ENCODE measurements at regions not wholly inside any gene's neighbourhood (a gene's known extent, or its start where the extent isn't known, plus 50 kb on each side); places are given as distances from the start of the nearest gene placed in this dataset.
"Not testable (repeated sequence)": the region's sequence is repeated elsewhere in the genome, so short reads cannot be mapped to it uniquely, and the experiment has no call there.

- CTCF ChIA-PET, result interaction anchor here (0.6 kb wide), 1 partner anchor 67 kb away, joined by 3 read pairs; no protein-coding TSS in a partner anchor
- H3K4me1 ChIP-seq (replicated peaks; ENCODE audit: insufficient read depth), result 0 out of 2 replicates have a peak, but pooled peaks cover under 1% of the 10 kb centered on the region
- no peaks in the 10 kb centered on the region for H3K27me3 ChIP-seq (ENCODE audit: insufficient read depth, low read depth)
- no peak overlapping the region for H3K4me2 ChIP-seq
- H4K20me1 ChIP-seq (ENCODE audit: insufficient read depth), result no peaks in the 10 kb centered on the region
- intact Hi-C loops (cut with micrococcal nuclease; ENCODE audit: unreplicated experiment), result no loop called here
- TF ChIP-seq EZH2 (IDR thresholded peaks at IDR 0.05; ENCODE audit: low read depth), result no peak
- BruUV-seq (replicated peaks), result no TSS peak
- DNase-seq, result no peak
- H3K9me2 ChIP-seq (ENCODE audit: insufficient read depth), result no peaks in the 10 kb centered on the region
- H3K4me3 ChIP-seq, result no peak overlapping the region
- POLR2A ChIA-PET (ENCODE audit: unreplicated experiment), result no interaction called here
- H3K36me3 ChIP-seq (ENCODE audit: low read depth), result no peaks in the 10 kb centered on the region
- no peak overlapping the region for H2AFZ ChIP-seq
- H3K79me2 ChIP-seq (ENCODE audit: low read depth), result no peaks in the 10 kb centered on the region
- peaks cover 8% of the 10 kb centered on the region; the same call in 1 of the 2 replicates for H3F3A ChIP-seq (ENCODE audit: insufficient read depth, low read depth)
- H3K27ac ChIP-seq, result no peak overlapping the region
- H3K9me3 ChIP-seq (ENCODE audit: insufficient read depth, low read depth), result no peaks in the 10 kb centered on the region; the same call in 1 of the 2 replicates
Measured at GRCh38 chr20:53728359-53728758, 134.7 kb upstream of the ZNF217 start.

DNA sequence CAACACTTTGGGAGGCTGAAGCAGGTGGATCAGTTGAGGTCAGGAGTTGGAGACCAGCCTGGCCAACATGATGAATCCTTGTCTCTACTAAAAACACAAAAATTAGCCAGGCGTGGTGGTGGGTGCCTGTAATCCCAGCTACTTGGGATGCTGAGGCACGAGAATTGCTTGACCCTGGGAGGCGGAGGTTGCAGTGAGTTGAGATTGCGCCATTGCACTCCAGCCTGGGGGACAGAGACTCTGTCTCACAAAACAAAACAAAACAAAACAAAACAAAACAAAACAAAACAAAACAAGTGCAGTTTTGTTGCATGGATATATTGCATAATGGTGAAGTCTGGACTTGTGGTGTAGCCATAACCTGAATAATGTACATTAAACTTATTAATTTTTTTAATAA lies 133.6 kb upstream of the ZNF217 start:
- H3K4me3 ChIP-seq; DNase-seq; H3K4me2 ChIP-seq; H3K36me3 ChIP-seq (ENCODE audit: low read depth); H3K9me3 ChIP-seq (ENCODE audit: insufficient read depth, low read depth); H3K9me2 ChIP-seq (ENCODE audit: insufficient read depth); H3F3A ChIP-seq (ENCODE audit: insufficient read depth, low read depth); POLR2A ChIA-PET (ENCODE audit: unreplicated experiment); H3K79me2 ChIP-seq (ENCODE audit: low read depth); H3K27me3 ChIP-seq (ENCODE audit: insufficient read depth, low read depth); H4K20me1 ChIP-seq (ENCODE audit: insufficient read depth); H2AFZ ChIP-seq; H3K4me1 ChIP-seq (replicated peaks; ENCODE audit: insufficient read depth); CTCF ChIA-PET; H3K27ac ChIP-seq; BruUV-seq (replicated peaks); intact Hi-C loops (cut with micrococcal nuclease; ENCODE audit: unreplicated experiment): not testable (repeated sequence)

- peaks cover 7% of the 10 kb centered on the region; the same call in 1 of the 2 replicates for H3F3A ChIP-seq (ENCODE audit: insufficient read depth, low read depth)
- no TSS peak for BruUV-seq (replicated peaks)
- H3K36me3 ChIP-seq (ENCODE audit: low read depth), result no peaks in the 10 kb centered on the region
- H3K4me3 ChIP-seq, result no peak overlapping the region
- no peaks in the 10 kb centered on the region for H3K4me1 ChIP-seq (replicated peaks; ENCODE audit: insufficient read depth)
- H3K4me2 ChIP-seq, result no peak overlapping the region
- intact Hi-C loops (cut with micrococcal nuclease; ENCODE audit: unreplicated experiment), result no loop called here
- POLR2A ChIA-PET (ENCODE audit: unreplicated experiment), result interaction anchor here (0.6 to 0.7 kb wide), 2 partner anchors 22 to 146 kb away, joined by 3 to 6 read pairs; no protein-coding TSS in a partner anchor
- DNase-seq, result no peak
- no peaks in the 10 kb centered on the region for H4K20me1 ChIP-seq (ENCODE audit: insufficient read depth)
- CTCF ChIA-PET, result interaction anchor here (0.7 kb wide), 1 partner anchor 206 kb away, joined by 6 read pairs; no protein-coding TSS in a partner anchor
- H3K9me3 ChIP-seq (ENCODE audit: insufficient read depth, low read depth), result no peaks in the 10 kb centered on the region
- no peaks in the 10 kb centered on the region for H3K9me2 ChIP-seq (ENCODE audit: insufficient read depth)
- no peak for TF ChIP-seq EZH2 (IDR thresholded peaks at IDR 0.05; ENCODE audit: low read depth)
- no peak for TF ChIP-seq CTCF (conservative IDR thresholded peaks at IDR 0.05)
- no peaks in the 10 kb centered on the region for H3K27me3 ChIP-seq (ENCODE audit: insufficient read depth, low read depth)
- H3K79me2 ChIP-seq (ENCODE audit: low read depth), result no peaks in the 10 kb centered on the region
- H3K27ac ChIP-seq, result no peak overlapping the region
- no peak overlapping the region for H2AFZ ChIP-seq
Measured at GRCh38 chr20:53725575-53725970, 131.9 kb upstream of the ZNF217 start.

- Histone ChIP-seq H3K4me2 (no peak overlapping the region), H3K9me3 (ENCODE audit: insufficient read depth, low read depth) (no peaks in the 10 kb centered on the region), H3K36me3 (ENCODE audit: low read depth) (no peaks in the 10 kb centered on the region), H2AFZ (no peak overlapping the region), H3F3A (ENCODE audit: insufficient read depth, low read depth) (peaks cover 3% of the 10 kb centered on the region; the same call in 1 of the 2 replicates), H3K79me2 (ENCODE audit: low read depth) (no peaks in the 10 kb centered on the region), H4K20me1 (ENCODE audit: insufficient read depth) (no peaks in the 10 kb centered on the region), H3K4me3 (no peak overlapping the region), H3K9me2 (ENCODE audit: insufficient read depth) (no peaks in the 10 kb centered on the region), H3K27me3 (ENCODE audit: insufficient read depth, low read depth) (no peaks in the 10 kb centered on the region), H3K4me1 (replicated peaks; ENCODE audit: insufficient read depth) (no peaks in the 10 kb centered on the region), H3K27ac (no peak overlapping the region)
- CTCF ChIA-PET, result no interaction called here
- DNase-seq, result no peak
- POLR2A ChIA-PET (ENCODE audit: unreplicated experiment), result no interaction called here
- no TSS peak for BruUV-seq (replicated peaks)
- TF ChIP-seq EZH2 (IDR thresholded peaks at IDR 0.05; ENCODE audit: low read depth) (no peak), CTCF (conservative IDR thresholded peaks at IDR 0.05) (no peak)
- intact Hi-C loops (cut with micrococcal nuclease; ENCODE audit: unreplicated experiment), result no loop called here
Measured at GRCh38 chr20:53723621-53724020, 130.0 kb upstream of the ZNF217 start.
